GM06990 (cell line): ENCODE measurements at regions not wholly inside any gene's neighbourhood (a gene's known extent, or its start where the extent isn't known, plus 50 kb on each side); places are given as distances from the start of the nearest gene placed in this dataset.

Experiments
- DNase-seq: peaks from one replicate; pipeline ENCODE4 v3.0.0-alpha.2; 2011; ENCODE audit not compliant: insufficient read length; ENCODE audit errors: extremely low read depth
- H3K27me3 ChIP-seq: replicated peaks from 2 replicates; pipeline ENCODE4 v1.6.0; 2011; ENCODE audit warnings: low read length; ENCODE audit not compliant: control insufficient read depth, insufficient read depth
- H3K36me3 ChIP-seq: 2 replicates; pipeline ENCODE4 v1.5.1; 2011; ENCODE audit warnings: low read length; ENCODE audit not compliant: control insufficient read depth, insufficient read depth
- H3K4me3 ChIP-seq: replicated peaks from 2 replicates; pipeline ENCODE4 v1.5.1; 2011; ENCODE audit warnings: low read depth, mild to moderate bottlenecking, control low read depth, low read length
- CTCF ChIP-seq: IDR thresholded peaks from 2 replicates; pipeline ENCODE4 v1.5.1; 2011; ENCODE audit warnings: low read length, control low read depth, mild to moderate bottlenecking, inconsistent platforms; ENCODE audit not compliant: insufficient read depth, poor library complexity, severe bottlenecking

- no peaks in the 10 kb centered on the region for H3K36me3 ChIP-seq
- DNase-seq: no peak
- no peak overlapping the region for H3K4me3 ChIP-seq
- H3K27me3 ChIP-seq: no peaks in the 10 kb centered on the region; the same call in 1 of the 2 replicates
- TF ChIP-seq CTCF: no peak
Measured at GRCh38 chr6:5855787-5856470, 150.8 kb downstream of the NRN1 start.

GRCh38 chr6:5854899-5855298, 151.8 kb downstream of the NRN1 start:
- TF ChIP-seq CTCF: no peak
- H3K4me3 ChIP-seq: no peak overlapping the region
- no peaks in the 10 kb centered on the region; the same call in 1 of the 2 replicates for H3K27me3 ChIP-seq
- H3K36me3 ChIP-seq: no peaks in the 10 kb centered on the region
- DNase-seq: no peak

GRCh38 chr6:5851261-5851757, 155.4 kb downstream of the NRN1 start:
- H3K36me3 ChIP-seq: no peaks in the 10 kb centered on the region
- no peak for TF ChIP-seq CTCF
- DNase-seq: peak; percentile 50
- H3K4me3 ChIP-seq: peak overlapping the region; percentile 61
- H3K27me3 ChIP-seq: no peaks in the 10 kb centered on the region; the same call in 1 of the 2 replicates

GRCh38 chr6:5850848-5851255, 155.9 kb downstream of the NRN1 start:
- H3K27me3 ChIP-seq: no peaks in the 10 kb centered on the region; the same call in 1 of the 2 replicates
- no peak for DNase-seq
- TF ChIP-seq CTCF: no peak
- H3K36me3 ChIP-seq: no peaks in the 10 kb centered on the region
- peak overlapping the region; percentile 31; the same call in 1 of the 2 replicates for H3K4me3 ChIP-seq

GRCh38 chr6:5846889-5847288, 159.8 kb downstream of the NRN1 start:
- no peak for TF ChIP-seq CTCF
- H3K27me3 ChIP-seq: no peaks in the 10 kb centered on the region
- H3K36me3 ChIP-seq: no peaks in the 10 kb centered on the region
- H3K4me3 ChIP-seq: no peak overlapping the region
- DNase-seq: no peak
